ENCODE measurements at regions not wholly inside any gene's neighbourhood (a gene's known extent, or its start where the extent isn't known, plus 50 kb on each side); places are given as distances from the start of the nearest gene placed in this dataset.
"Not testable (repeated sequence)": the region's sequence is repeated elsewhere in the genome, so short reads cannot be mapped to it uniquely, and the experiment has no call there.

- DNase-seq (ENCODE audit: extremely low read depth, low read depth), result no peak
- no peak for TF ChIP-seq CTCF (IDR thresholded peaks at IDR 0.05; ENCODE audit: low read depth, low read length)
Observed at GRCh38 chrX:16357902-16358301, 190.6 kb downstream of the MAGEB17 start.

GRCh38 chrX:16360056-16360455 is 192.8 kb downstream of the MAGEB17 start:
- DNase-seq (ENCODE audit: extremely low read depth, low read depth), result not testable (repeated sequence)

GRCh38 chrX:16368696-16369095 is 201.4 kb downstream of the MAGEB17 start:
- TF ChIP-seq CTCF (IDR thresholded peaks at IDR 0.05; ENCODE audit: low read depth, low read length), result no peak
- no peak for DNase-seq (ENCODE audit: extremely low read depth, low read depth)

GRCh38 chrX:16376056-16376455 is 208.8 kb downstream of the MAGEB17 start:
- DNase-seq (ENCODE audit: extremely low read depth, low read depth), result no peak
- no peak for TF ChIP-seq CTCF (IDR thresholded peaks at IDR 0.05; ENCODE audit: low read depth, low read length)

- TF ChIP-seq CTCF (IDR thresholded peaks at IDR 0.05; ENCODE audit: low read depth, low read length), result no peak
- no peak for DNase-seq (ENCODE audit: extremely low read depth, low read depth)
Observed at GRCh38 chrX:16386126-16386525, 218.8 kb downstream of the MAGEB17 start.

- no peak for TF ChIP-seq CTCF (IDR thresholded peaks at IDR 0.05; ENCODE audit: low read depth, low read length)
- no peak for DNase-seq (ENCODE audit: extremely low read depth, low read depth)
Observed at GRCh38 chrX:16392597-16392996, 225.3 kb downstream of the MAGEB17 start.

GRCh38 chrX:16394290-16394689 is 227.0 kb downstream of the MAGEB17 start:
- TF ChIP-seq CTCF (IDR thresholded peaks at IDR 0.05; ENCODE audit: low read depth, low read length), result no peak
- DNase-seq (ENCODE audit: extremely low read depth, low read depth), result no peak

GRCh38 chrX:16403808-16404207 is 236.5 kb downstream of the MAGEB17 start:
- no peak for TF ChIP-seq CTCF (IDR thresholded peaks at IDR 0.05; ENCODE audit: low read depth, low read length)
- no peak for DNase-seq (ENCODE audit: extremely low read depth, low read depth)
